Mesenchymal stem cell (in vitro differentiated cells and primary cell): ENCODE measurements at regions not wholly inside any gene's neighbourhood (a gene's known extent, or its start where the extent isn't known, plus 50 kb on each side); places are given as distances from the start of the nearest gene placed in this dataset.

Experiments used
- DNase-seq: peaks from one replicate; pipeline ENCODE4 v3.0.0-alpha.2; 2013
- H2AFZ ChIP-seq: one replicate; pipeline ENCODE4 v1.6.1; 2013; ENCODE audit warnings: low read depth, mild to moderate bottlenecking, control low read depth, inconsistent platforms, low read length, moderate library complexity
- H2AK5ac ChIP-seq: 2 replicates; pipeline ENCODE4 v1.6.1; 2013; ENCODE audit warnings: low read length, moderate library complexity, mild to moderate bottlenecking, inconsistent platforms; ENCODE audit not compliant: severe bottlenecking
- H2BK120ac ChIP-seq: one replicate; pipeline ENCODE4 v1.6.1; 2013; ENCODE audit warnings: low read depth, mild to moderate bottlenecking, inconsistent platforms, low read length, moderate library complexity
- H2BK12ac ChIP-seq, 2 experiments: one replicate each; pipeline ENCODE4 v1.6.1; 2013; ENCODE audit warnings: inconsistent platforms in 2 of 2, low read length in 2 of 2, mild to moderate bottlenecking in 2 of 2, moderate library complexity in 2 of 2, control low read depth in 1 of 2
- H2BK15ac ChIP-seq: one replicate; pipeline ENCODE4 v1.6.1; 2013; ENCODE audit warnings: mild to moderate bottlenecking, low read depth, inconsistent platforms; ENCODE audit not compliant: poor library complexity, severe bottlenecking
- H2BK5ac ChIP-seq: 2 replicates; pipeline ENCODE4 v1.6.1; 2013; ENCODE audit warnings: low read depth, mild to moderate bottlenecking, low read length, control low read depth, inconsistent platforms; ENCODE audit not compliant: poor library complexity, severe bottlenecking
- H3K14ac ChIP-seq, 2 experiments: one replicate each; pipeline ENCODE4 v1.6.1; 2013; ENCODE audit warnings: inconsistent platforms in 2 of 2, low read length in 2 of 2, control low read depth in 1 of 2, mild to moderate bottlenecking in 1 of 2, moderate library complexity in 1 of 2
- H3K18ac ChIP-seq, 2 experiments: one replicate each; pipeline ENCODE4 v1.6.1; 2013; ENCODE audit warnings: inconsistent platforms in 2 of 2, low read length in 2 of 2, control low read depth in 1 of 2, low read depth in 1 of 2, mild to moderate bottlenecking in 1 of 2
- H3K23ac ChIP-seq, 2 experiments: one replicate each; pipeline ENCODE4 v1.6.1; 2013; ENCODE audit warnings: inconsistent platforms in 2 of 2, low read length in 2 of 2, mild to moderate bottlenecking in 2 of 2, moderate library complexity in 2 of 2, control low read depth in 1 of 2
- H3K27ac ChIP-seq: 2 replicates; pipeline ENCODE4 v1.5.1; 2013; ENCODE audit warnings: mild to moderate bottlenecking, moderate library complexity, low read length, control low read depth, inconsistent platforms; ENCODE audit not compliant: poor library complexity, severe bottlenecking
- H3K27me3 ChIP-seq, 2 experiments: 2 replicates each; pipeline versions ENCODE4 v1.6.1 to v1.7.0; 2013; ENCODE audit warnings: low read length in 2 of 2, mild to moderate bottlenecking in 2 of 2, moderate library complexity in 2 of 2, control low read depth in 1 of 2, inconsistent platforms in 1 of 2; ENCODE audit not compliant: control insufficient read depth in 1 of 2, insufficient read depth in 1 of 2
- H3K36me3 ChIP-seq, 2 experiments: 2 replicates each; pipeline versions ENCODE4 v1.6.1 to v1.7.0; 2013; ENCODE audit warnings: low read length in 2 of 2, control low read depth in 1 of 2, inconsistent platforms in 1 of 2, low read depth in 1 of 2, mild to moderate bottlenecking in 1 of 2; ENCODE audit not compliant: insufficient read depth in 2 of 2, control insufficient read depth in 1 of 2
- H3K4ac ChIP-seq, 2 experiments: one replicate each; pipeline ENCODE4 v1.6.1; 2013; ENCODE audit warnings: inconsistent platforms in 2 of 2, low read length in 2 of 2, mild to moderate bottlenecking in 2 of 2, moderate library complexity in 2 of 2, control low read depth in 1 of 2, low read depth in 1 of 2
- H3K4me1 ChIP-seq: 2 replicates; pipeline ENCODE4 v1.6.1; 2013; ENCODE audit warnings: low read depth, low read length, control low read depth; ENCODE audit not compliant: control insufficient read depth, insufficient read depth
- H3K4me2 ChIP-seq: 2 replicates; pipeline ENCODE4 v1.6.1; 2013; ENCODE audit warnings: low read length, mild to moderate bottlenecking, inconsistent platforms; ENCODE audit not compliant: poor library complexity, severe bottlenecking
- H3K4me3 ChIP-seq, 2 experiments: 2 replicates each; pipeline versions ENCODE4 v1.5.1 to v1.7.0; 2013; ENCODE audit warnings: low read length in 2 of 2, mild to moderate bottlenecking in 2 of 2, control low read depth in 1 of 2, low read depth in 1 of 2; ENCODE audit not compliant: insufficient read depth in 1 of 2
- H3K79me1 ChIP-seq: replicated peaks from 2 replicates; pipeline ENCODE4 v1.6.1; 2013; ENCODE audit warnings: mild to moderate bottlenecking, control low read depth, low read length, inconsistent platforms; ENCODE audit not compliant: poor library complexity, severe bottlenecking
- H3K9ac ChIP-seq: 2 replicates; pipeline ENCODE4 v1.7.0; 2013; ENCODE audit warnings: mild to moderate bottlenecking, low read length, moderate library complexity
- H3K9me3 ChIP-seq: 2 replicates; pipeline ENCODE4 v1.7.0; 2013; ENCODE audit warnings: mild to moderate bottlenecking, low read length; ENCODE audit not compliant: control insufficient read depth
- H4K8ac ChIP-seq: one replicate; pipeline ENCODE4 v1.6.1; 2013; ENCODE audit warnings: inconsistent platforms, mild to moderate bottlenecking, low read length, moderate library complexity
- H4K91ac ChIP-seq: one replicate; pipeline ENCODE4 v1.6.1; 2013; ENCODE audit warnings: mild to moderate bottlenecking, low read length, inconsistent platforms
- WGBS: methylation state at CpG from one replicate; pipeline ENCODE4 v1.1.7; 2013; ENCODE audit warnings: mixed read lengths; 5-methylcytosine and 5-hydroxymethylcytosine counted together

DNA sequence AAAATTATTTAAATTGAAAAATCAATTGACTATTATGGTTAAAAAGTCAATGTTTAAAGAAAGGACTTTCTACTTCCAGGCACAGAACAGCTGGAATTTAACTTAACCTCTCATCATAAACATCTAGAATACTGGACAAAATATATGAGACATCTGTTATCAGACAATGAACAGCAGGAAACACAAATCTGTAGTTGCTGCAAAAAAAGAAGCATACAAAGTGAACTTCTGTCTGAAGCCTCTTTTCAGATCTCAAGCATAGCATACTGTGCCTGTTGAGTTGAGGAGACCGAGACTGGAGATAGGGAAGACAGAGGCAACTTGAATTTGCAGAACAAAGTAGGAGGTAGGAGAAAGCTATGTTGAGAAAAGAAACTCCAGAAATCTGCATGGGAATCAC, 140.0 kb upstream of the CBLB start:
- no peak overlapping the region for H3K27ac ChIP-seq
- H3K14ac ChIP-seq = no peak overlapping the region
- no peak overlapping the region for H3K4ac ChIP-seq
- H3K4me3 ChIP-seq = no peak overlapping the region
- H3K36me3 ChIP-seq = no peaks in the 10 kb centered on the region
- no peak overlapping the region for H3K23ac ChIP-seq
- DNase-seq = no peak
- H3K27me3 ChIP-seq = no peaks in the 10 kb centered on the region
- H3K9ac ChIP-seq = no peak overlapping the region
- no peaks in the 10 kb centered on the region for H3K9me3 ChIP-seq
- no peaks in the 10 kb centered on the region for H3K79me1 ChIP-seq
- H3K4me1 ChIP-seq = no peaks in the 10 kb centered on the region
- no peak overlapping the region for H2BK5ac ChIP-seq
- no peak overlapping the region for H2AK5ac ChIP-seq
- no peak overlapping the region for H2BK120ac ChIP-seq
- H4K8ac ChIP-seq = no peak overlapping the region
- H3K4me2 ChIP-seq = no peak overlapping the region
- no peak overlapping the region for H2BK15ac ChIP-seq
- H2AFZ ChIP-seq = no peak overlapping the region
- no peak overlapping the region for H4K91ac ChIP-seq
- no peak overlapping the region for H3K18ac ChIP-seq
- no peak overlapping the region for H2BK12ac ChIP-seq
- 55% methylated on average over 1 of the region's 1 CpG for WGBS

DNA sequence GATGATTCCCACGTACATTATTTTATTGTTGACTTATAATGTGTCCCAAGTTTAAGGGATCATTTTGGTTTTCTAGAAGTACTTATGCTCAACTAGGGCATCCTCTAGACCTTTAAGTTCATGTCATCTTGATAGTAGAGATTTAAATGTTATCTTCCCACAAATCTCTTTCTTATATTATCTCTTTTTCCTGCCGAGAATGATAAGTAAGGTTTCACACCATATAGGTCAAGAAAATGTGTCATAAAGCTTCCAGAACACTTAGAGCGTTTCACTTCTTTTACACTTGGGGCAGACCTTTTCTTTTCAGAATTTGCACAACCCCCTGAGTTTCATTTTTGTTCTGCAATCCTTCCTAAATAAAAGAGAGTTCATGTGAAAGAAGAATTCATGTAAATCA, 142.0 kb upstream of the CBLB start:
- Histone ChIP-seq H4K8ac (no peak overlapping the region), H3K27ac (no peak overlapping the region), H3K27me3 (no peaks in the 10 kb centered on the region), H3K23ac (no peak overlapping the region), H3K4me1 (no peaks in the 10 kb centered on the region), H3K9me3 (no peaks in the 10 kb centered on the region), H2BK12ac (no peak overlapping the region), H2BK15ac (no peak overlapping the region), H3K14ac (no peak overlapping the region), H2BK5ac (no peak overlapping the region), H3K18ac (no peak overlapping the region), H3K4me3 (no peak overlapping the region), H3K4me2 (no peak overlapping the region), H3K36me3 (no peaks in the 10 kb centered on the region), H2AK5ac (no peak overlapping the region), H4K91ac (no peak overlapping the region), H2AFZ (no peak overlapping the region), H3K4ac (no peak overlapping the region), H3K79me1 (no peaks in the 10 kb centered on the region), H3K9ac (no peak overlapping the region), H2BK120ac (no peak overlapping the region)
- WGBS = 42% methylated on average over 2 of the region's 3 CpGs
- DNase-seq = no peak

DNA sequence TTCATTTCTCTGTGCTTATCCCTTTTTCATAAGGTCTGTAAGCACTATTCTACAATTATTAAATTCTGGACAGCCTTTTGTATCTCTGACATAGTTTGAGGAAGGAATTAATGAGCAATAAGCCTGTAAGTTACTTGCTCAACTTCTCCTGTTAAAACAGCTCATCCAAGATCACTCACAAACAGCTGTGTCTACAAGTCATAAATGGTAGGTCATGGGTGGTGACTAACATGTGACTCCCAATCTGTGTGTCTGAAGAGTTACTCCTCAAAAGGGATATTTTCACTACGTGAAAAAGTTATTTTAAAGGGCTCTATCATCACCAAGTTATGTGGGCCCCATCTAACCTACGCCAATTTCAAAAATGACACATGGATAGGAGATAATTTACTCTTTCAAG, 145.2 kb upstream of the CBLB start:
- Histone ChIP-seq H3K27ac (no peak overlapping the region), H3K79me1 (no peaks in the 10 kb centered on the region), H2BK15ac (no peak overlapping the region), H2BK5ac (no peak overlapping the region), H2BK120ac (no peak overlapping the region), H2AK5ac (no peak overlapping the region), H3K9me3 (peaks cover 8% of the 10 kb centered on the region), H3K9ac (peak overlapping the region; percentile 83), H3K4me3 (no peak overlapping the region), H3K27me3 (no peaks in the 10 kb centered on the region), H3K14ac (no peak overlapping the region), H3K4ac (no peak overlapping the region), H2AFZ (no peak overlapping the region), H3K18ac (peak overlapping the region in 1 of 2 experiments; percentile 16), H2BK12ac (no peak overlapping the region), H3K23ac (no peak overlapping the region), H4K8ac (no peak overlapping the region), H3K36me3 (no peaks in the 10 kb centered on the region), H3K4me2 (no peak overlapping the region), H3K4me1 (no peaks in the 10 kb centered on the region), H4K91ac (no peak overlapping the region)
- 38% methylated on average over 1 of the region's 2 CpGs for WGBS
- peak; percentile 78 for DNase-seq

- no peaks in the 10 kb centered on the region for H3K79me1 ChIP-seq
- peaks cover 8% of the 10 kb centered on the region for H3K9me3 ChIP-seq
Measured at GRCh38 chr3:106014518-106014917, 145.7 kb upstream of the CBLB start.

More at GRCh38 chr3:106014518-106014917, 145.7 kb upstream of the CBLB start:
- H2BK5ac ChIP-seq = no peak overlapping the region
- no peak overlapping the region for H2BK15ac ChIP-seq
- no peaks in the 10 kb centered on the region for H3K27me3 ChIP-seq
- H2BK120ac ChIP-seq = no peak overlapping the region
- no peak overlapping the region for H3K18ac ChIP-seq
- H3K36me3 ChIP-seq = no peaks in the 10 kb centered on the region
- H3K4ac ChIP-seq = no peak overlapping the region
- no peaks in the 10 kb centered on the region for H3K4me1 ChIP-seq
- no peak for DNase-seq
- H3K14ac ChIP-seq = no peak overlapping the region
- H2BK12ac ChIP-seq = no peak overlapping the region
- WGBS = no CpG with 5 or more reads among the region's 1 CpG
- no peak overlapping the region for H3K4me2 ChIP-seq
- no peak overlapping the region for H3K4me3 ChIP-seq
- H4K8ac ChIP-seq = no peak overlapping the region
- no peak overlapping the region for H4K91ac ChIP-seq
- no peak overlapping the region for H3K23ac ChIP-seq
- H2AFZ ChIP-seq = no peak overlapping the region
- H2AK5ac ChIP-seq = no peak overlapping the region
- H3K27ac ChIP-seq = no peak overlapping the region
- H3K9ac ChIP-seq = peak overlapping the region; percentile 83
